WI38 (cell line): ENCODE measurements at regions not wholly inside any gene's neighbourhood (a gene's known extent, or its start where the extent isn't known, plus 50 kb on each side); places are given as distances from the start of the nearest gene placed in this dataset.

Experiments
- H3K4me3 ChIP-seq: 2 replicates; pipeline ENCODE4 v1.5.1; 2011; ENCODE audit warnings: low read depth, mild to moderate bottlenecking, control low read depth, low read length
- TF ChIP-seq, protein P1 (sequence below): IDR thresholded peaks from 2 replicates; pipeline ENCODE4 v1.5.1; 2012; ENCODE audit warnings: low read depth, mild to moderate bottlenecking, control low read depth, low read length

DNA sequence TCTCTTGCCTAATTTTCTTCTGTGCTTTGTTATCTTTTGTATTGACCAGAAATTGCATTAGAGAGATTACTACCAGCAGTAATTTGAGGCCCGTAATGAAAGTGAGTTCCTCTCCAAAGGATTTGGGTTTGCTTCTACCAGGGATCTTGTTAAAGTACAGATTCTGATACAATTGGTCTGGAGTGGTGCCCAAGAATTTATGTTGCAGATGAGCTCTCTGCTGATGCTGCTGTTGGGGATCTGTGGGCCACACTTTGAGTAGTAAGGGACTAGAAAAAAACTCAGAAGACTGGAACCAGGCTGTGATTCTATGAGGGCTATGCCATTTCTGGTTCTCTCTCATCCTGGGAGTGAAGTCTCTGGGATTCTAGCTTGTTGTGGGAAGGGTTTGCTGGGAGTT, 192.2 kb downstream of the SEC61B start:
- TF ChIP-seq, protein P1, sequence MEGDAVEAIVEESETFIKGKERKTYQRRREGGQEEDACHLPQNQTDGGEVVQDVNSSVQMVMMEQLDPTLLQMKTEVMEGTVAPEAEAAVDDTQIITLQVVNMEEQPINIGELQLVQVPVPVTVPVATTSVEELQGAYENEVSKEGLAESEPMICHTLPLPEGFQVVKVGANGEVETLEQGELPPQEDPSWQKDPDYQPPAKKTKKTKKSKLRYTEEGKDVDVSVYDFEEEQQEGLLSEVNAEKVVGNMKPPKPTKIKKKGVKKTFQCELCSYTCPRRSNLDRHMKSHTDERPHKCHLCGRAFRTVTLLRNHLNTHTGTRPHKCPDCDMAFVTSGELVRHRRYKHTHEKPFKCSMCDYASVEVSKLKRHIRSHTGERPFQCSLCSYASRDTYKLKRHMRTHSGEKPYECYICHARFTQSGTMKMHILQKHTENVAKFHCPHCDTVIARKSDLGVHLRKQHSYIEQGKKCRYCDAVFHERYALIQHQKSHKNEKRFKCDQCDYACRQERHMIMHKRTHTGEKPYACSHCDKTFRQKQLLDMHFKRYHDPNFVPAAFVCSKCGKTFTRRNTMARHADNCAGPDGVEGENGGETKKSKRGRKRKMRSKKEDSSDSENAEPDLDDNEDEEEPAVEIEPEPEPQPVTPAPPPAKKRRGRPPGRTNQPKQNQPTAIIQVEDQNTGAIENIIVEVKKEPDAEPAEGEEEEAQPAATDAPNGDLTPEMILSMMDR: no peak

DNA sequence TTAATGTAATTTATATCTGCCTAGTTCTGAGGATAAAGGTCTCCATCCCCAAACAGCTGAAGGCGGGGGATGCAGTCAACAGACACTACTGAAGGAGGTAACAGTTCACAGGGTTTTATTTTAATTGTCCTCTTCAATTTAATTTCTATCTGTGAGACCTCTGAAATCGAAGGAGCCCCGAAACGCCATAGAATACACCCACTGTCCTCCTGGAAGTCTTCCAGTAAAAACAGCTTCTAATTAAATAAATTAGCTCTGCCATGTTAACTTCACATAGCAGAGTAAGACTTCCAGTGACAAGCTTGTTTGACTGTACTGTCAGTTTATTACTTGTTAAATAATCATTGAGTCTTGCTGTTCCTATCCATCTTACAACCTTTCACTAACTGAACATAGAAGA, 193.5 kb downstream of the SEC61B start:
- H3K4me3 ChIP-seq: no peak overlapping the region
- TF ChIP-seq, protein P1: no peak

More for the DNA sequence above, 192.2 kb downstream of the SEC61B start:
- no peak overlapping the region for H3K4me3 ChIP-seq

DNA sequence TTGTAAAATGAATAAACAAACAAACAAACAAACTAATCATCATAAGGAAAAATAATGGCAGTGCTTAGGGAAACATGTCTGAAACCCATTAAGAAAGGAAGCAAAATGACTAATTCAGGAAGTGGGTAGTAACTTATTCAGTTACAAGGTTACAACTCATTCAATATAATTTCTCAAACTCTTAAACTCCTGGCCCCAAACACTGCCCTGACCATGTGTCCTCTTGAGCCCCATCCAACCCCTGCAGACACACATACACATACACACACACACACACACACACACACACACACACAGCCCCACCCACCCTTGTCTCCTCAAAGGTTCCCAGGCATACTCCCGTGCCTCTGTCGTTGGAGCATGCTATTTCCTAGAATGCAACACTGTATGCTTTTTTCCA, 193.9 kb downstream of the SEC61B start:
- H3K4me3 ChIP-seq: no peak overlapping the region
- TF ChIP-seq, protein P1: no peak

DNA sequence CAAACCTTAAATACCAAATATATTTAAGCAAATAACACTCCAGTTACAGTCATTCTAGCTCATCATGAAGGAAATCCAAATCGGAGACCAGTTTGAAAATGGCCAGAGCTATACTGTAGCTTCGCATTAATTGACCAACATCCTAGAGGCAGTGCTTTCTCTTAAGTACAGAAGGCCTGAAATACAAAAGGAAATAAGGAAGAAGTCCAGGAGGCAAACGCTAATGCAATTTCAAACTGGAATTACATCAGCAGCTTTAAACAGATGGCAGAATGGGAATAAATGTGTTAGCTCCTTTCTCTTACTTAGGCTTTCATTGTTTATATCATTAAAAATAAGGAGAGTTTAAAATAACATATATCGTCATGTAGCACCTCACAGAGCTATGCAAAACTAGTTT, 197.0 kb downstream of the SEC61B start:
- TF ChIP-seq, protein P1: no peak

DNA sequence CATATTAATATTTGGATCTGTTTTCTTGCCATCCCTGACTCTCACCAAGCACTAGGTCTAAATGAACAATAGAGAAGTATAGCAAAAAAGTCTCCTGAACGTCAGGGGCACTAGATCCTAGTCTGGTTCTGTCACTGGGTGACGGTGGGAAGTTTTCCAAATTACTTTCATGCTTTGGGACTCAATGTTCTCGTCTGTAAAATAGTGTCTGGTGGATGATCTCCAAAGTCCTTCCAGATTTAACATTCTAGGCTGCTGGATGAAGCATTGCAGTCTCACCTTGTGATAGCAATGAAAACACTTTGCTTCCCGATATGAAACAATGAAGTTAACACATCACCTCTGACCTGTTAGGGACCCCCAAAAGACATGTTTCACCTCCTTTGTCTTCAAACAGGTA, 199.3 kb downstream of the SEC61B start:
- TF ChIP-seq, protein P1: no peak
- H3K4me3 ChIP-seq: no peak overlapping the region

More for the DNA sequence above, 197.0 kb downstream of the SEC61B start:
- H3K4me3 ChIP-seq: no peak overlapping the region

DNA sequence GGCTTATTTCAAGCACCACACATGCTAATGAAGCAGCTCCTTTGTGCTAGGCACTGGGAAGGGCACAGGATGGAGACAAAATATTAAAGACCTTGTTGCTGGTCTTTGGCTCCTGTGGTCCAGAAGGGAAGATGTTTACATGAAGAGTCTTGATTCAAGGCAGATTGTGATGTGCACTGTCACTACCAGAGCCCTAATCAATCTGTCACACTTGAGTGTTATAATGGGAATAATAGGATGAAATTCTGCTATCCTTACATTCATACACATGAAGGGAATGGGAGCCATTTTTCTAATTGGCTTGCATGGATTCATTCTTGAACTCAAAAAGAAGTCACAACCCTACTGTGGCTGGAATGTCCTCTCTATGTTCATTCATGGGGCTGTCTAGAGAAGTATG, 203.0 kb downstream of the SEC61B start:
- no peak overlapping the region for H3K4me3 ChIP-seq
- TF ChIP-seq, protein P1: no peak

DNA sequence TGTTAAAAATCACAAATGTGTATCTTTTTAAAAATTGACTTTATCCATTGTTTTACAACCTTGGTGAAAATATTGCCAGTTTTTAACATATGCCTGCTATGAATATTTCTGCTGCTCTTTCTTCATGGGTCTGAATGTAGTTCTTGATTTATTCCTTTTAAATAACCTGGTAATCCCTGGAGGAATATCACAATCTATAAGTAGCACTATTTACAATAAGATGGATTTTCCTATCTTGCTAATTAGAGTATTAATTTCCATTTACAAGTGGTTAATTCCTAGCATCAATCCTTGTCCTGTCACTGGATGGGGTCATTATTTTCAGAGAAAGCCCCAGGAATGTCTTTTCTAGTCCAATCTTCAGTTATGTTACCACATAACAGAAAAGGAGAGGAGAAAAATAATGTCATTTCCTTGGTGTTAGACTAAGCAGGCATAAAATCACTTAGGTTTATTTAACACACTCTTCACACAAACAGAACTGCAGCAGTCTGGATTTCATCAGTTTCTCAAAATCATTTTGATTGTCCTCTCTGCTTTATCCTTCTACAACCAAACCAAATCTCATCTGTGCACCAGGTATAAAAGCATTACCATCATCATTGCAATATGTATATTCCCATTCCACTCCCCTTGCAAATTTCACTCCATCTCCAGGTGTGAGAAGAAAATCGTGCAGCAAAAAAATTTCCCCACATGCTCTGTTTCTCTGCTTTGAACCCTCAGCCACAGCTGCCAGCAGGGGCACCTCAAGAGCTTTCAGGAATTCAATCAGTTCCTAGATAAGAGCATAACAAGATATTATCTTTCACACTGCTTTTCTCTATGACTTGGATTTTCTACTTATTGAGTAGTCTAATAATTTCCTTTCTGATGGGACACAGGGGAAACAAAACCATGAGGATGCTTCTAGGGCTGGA, 204.1 kb downstream of the SEC61B start:
- TF ChIP-seq, protein P1: no peak
- no peak overlapping the region for H3K4me3 ChIP-seq
